Endothelial cell of umbilical vein (primary cell): ENCODE measurements at regions not wholly inside any gene's neighbourhood (a gene's known extent, or its start where the extent isn't known, plus 50 kb on each side); places are given as distances from the start of the nearest gene placed in this dataset.

Experiments used
- BruUV-seq: library from RNA; stranded (reverse); fragments of 400-500 nt; replicated peaks from 2 replicates; lab custom pipeline; 2021; lab: Mats Ljungman, UMichigan
- CTCF ChIA-PET: fragments of 300-600, 350-600 bp; sonication (Branson Sonifier 250); formaldehyde crosslinking; loops from one replicate; lab custom pipeline; 2021; ENCODE audit warnings: antibody characterized with exemption, inconsistent platforms; lab: Charles Lee
- POLR2A ChIA-PET: fragments of 300-600, 350-600 bp; sonication (Branson Sonifier 250); formaldehyde crosslinking; loops from one replicate; lab custom pipeline; 2021; ENCODE audit warnings: antibody characterized with exemption, inconsistent platforms; lab: Charles Lee
- DNase-seq: peaks from one replicate; pipeline ENCODE4 v3.0.0-alpha.2; 2011; ENCODE audit warnings: low read depth, low spot score
- FAIRE-seq: peaks from 2 replicates; lab custom pipeline; 2011; peaks lifted over from hg19 to GRCh38; lab: Jason Lieb, UNC
- H2AFZ ChIP-seq: 2 replicates; pipeline ENCODE4 v1.6.0; 2012; ENCODE audit warnings: low read depth, low read length, control low read depth, inconsistent platforms
- H3K27ac ChIP-seq: 2 replicates; pipeline ENCODE4 v1.5.1; 2011; ENCODE audit warnings: low read depth, mild to moderate bottlenecking, control low read depth, low read length, moderate library complexity; ENCODE audit not compliant: insufficient read depth
- H3K27me3 ChIP-seq, 2 experiments: 2 replicates each; pipeline versions ENCODE4 v1.6.0 to v1.6.1; 2011; ENCODE audit warnings: low read length in 2 of 2, mixed read lengths in 1 of 2; ENCODE audit not compliant: control insufficient read depth in 2 of 2, insufficient read depth in 2 of 2
- H3K36me3 ChIP-seq, 2 experiments: 2 replicates in 1 of 2; 3 replicates in 1 of 2; pipeline ENCODE4 v1.5.1; 2011; ENCODE audit warnings: low read length in 2 of 2, mild to moderate bottlenecking in 1 of 2, moderate library complexity in 1 of 2; ENCODE audit not compliant: control insufficient read depth in 2 of 2, insufficient read depth in 2 of 2; ENCODE audit errors: extremely low read depth in 1 of 2
- H3K4me1 ChIP-seq: 3 replicates; pipeline ENCODE4 v1.5.1; 2011; ENCODE audit warnings: mild to moderate bottlenecking, low read length; ENCODE audit not compliant: control insufficient read depth, insufficient read depth; ENCODE audit errors: extremely low read depth
- H3K4me2 ChIP-seq: 2 replicates; pipeline ENCODE4 v1.6.1; 2011; ENCODE audit warnings: low read length, control low read depth, mixed read lengths; ENCODE audit not compliant: insufficient read depth
- H3K4me3 ChIP-seq, 3 experiments: fragments of 200-600 bp in 1 of 3; sonication (generic), shearing (Covaris generic) in 1 of 3; replicated peaks in 1 of 3; 2 replicates each; pipeline ENCODE4 v1.5.1; 2011 to 2016; ENCODE audit warnings: control low read depth in 3 of 3, low read length in 3 of 3, mild to moderate bottlenecking in 2 of 3, inconsistent platforms in 1 of 3, low read depth in 1 of 3, moderate library complexity in 1 of 3; ENCODE audit not compliant: insufficient read depth in 1 of 3
- H3K79me2 ChIP-seq: 2 replicates; pipeline ENCODE4 v1.6.0; 2012; ENCODE audit warnings: low read length, inconsistent platforms; ENCODE audit not compliant: control insufficient read depth, insufficient read depth
- H3K9ac ChIP-seq: replicated peaks from 2 replicates; pipeline ENCODE3; 2011; ENCODE audit warnings: low read length, control low read depth; ENCODE audit not compliant: insufficient read depth; ENCODE audit errors: extremely low read depth
- H3K9me1 ChIP-seq: replicated peaks from 3 replicates; pipeline ENCODE4 v1.6.0; 2011; ENCODE audit warnings: mild to moderate bottlenecking, low read length; ENCODE audit not compliant: control insufficient read depth, insufficient read depth; ENCODE audit errors: extremely low read depth
- H3K9me3 ChIP-seq: replicated peaks from 2 replicates; pipeline ENCODE4 v1.5.1; 2012; ENCODE audit warnings: low read length, inconsistent platforms; ENCODE audit not compliant: control insufficient read depth, insufficient read depth
- H4K20me1 ChIP-seq: replicated peaks from 2 replicates; pipeline ENCODE3; 2011; ENCODE audit warnings: mild to moderate bottlenecking, low read length; ENCODE audit not compliant: control insufficient read depth, insufficient read depth; ENCODE audit errors: extremely low read depth
- CTCF ChIP-seq, 2 donors: IDR thresholded peaks; 1 replicate in 1 of 2; 2 replicates in 1 of 2; pipeline ENCODE4 v1.5.1; 2011; ENCODE audit warnings: low read length in 2 of 2, mild to moderate bottlenecking in 2 of 2, moderate library complexity in 2 of 2, control low read depth in 1 of 2, inconsistent platforms in 1 of 2, low read depth in 1 of 2; ENCODE audit not compliant: insufficient read depth in 1 of 2; ENCODE audit errors: extremely low read depth in 1 of 2
- EZH2 ChIP-seq: IDR thresholded peaks from 2 replicates; pipeline ENCODE4 v1.6.1; 2012; ENCODE audit warnings: borderline replicate concordance, low read depth, mild to moderate bottlenecking, moderate library complexity, low read length, inconsistent platforms; ENCODE audit not compliant: severe bottlenecking
- FOS ChIP-seq: IDR thresholded peaks from 2 replicates; pipeline ENCODE4 v1.6.1; 2011; ENCODE audit warnings: mild to moderate bottlenecking, low read length, moderate library complexity, borderline replicate concordance; ENCODE audit not compliant: insufficient read depth
- GATA2 ChIP-seq: IDR thresholded peaks from 2 replicates; pipeline ENCODE4 v1.7.0; 2011; ENCODE audit warnings: low read depth, mild to moderate bottlenecking, moderate library complexity, mixed read lengths, low read length; ENCODE audit not compliant: insufficient read length, insufficient read depth
- JUN ChIP-seq: IDR thresholded peaks from 2 replicates; pipeline ENCODE4 v1.6.1; 2011; ENCODE audit warnings: borderline replicate concordance, low read depth; ENCODE audit not compliant: insufficient read length, insufficient read depth
- MAX ChIP-seq: IDR thresholded peaks from 2 replicates; pipeline ENCODE4 v1.6.1; 2011; ENCODE audit not compliant: insufficient read depth, insufficient read length
- MYC ChIP-seq: IDR thresholded peaks from one replicate; pipeline ENCODE4 v1.6.1; 2011; ENCODE audit warnings: mild to moderate bottlenecking, low read depth, low read length
- POLR2A ChIP-seq: IDR thresholded peaks from 2 replicates; pipeline ENCODE4 v1.6.1; 2012; ENCODE audit warnings: low read depth, mild to moderate bottlenecking, control low read depth, low read length
- POLR2AphosphoS5 ChIP-seq: IDR thresholded peaks from 2 replicates; pipeline ENCODE4 v1.6.1; 2012; ENCODE audit warnings: low read depth, mild to moderate bottlenecking, control low read depth, low read length, moderate library complexity; ENCODE audit not compliant: insufficient read depth
- dilution Hi-C: fragments of 300-500 bp; cut with MboI; formaldehyde crosslinking; loops from one replicate; pipeline ENCODE4 v1.15.0; 2019; ENCODE audit warnings: low sequenced_read_pairs; ENCODE audit not compliant: extremely low pct_ligation_motif_present
- intact Hi-C: fragments of 100-400 bp; cut with micrococcal nuclease; formaldehyde crosslinking; loops from one replicate; pipeline ENCODE4 v1.10.0; 2022

GRCh38 chr12:92537290-92537960 is 165.4 kb upstream of the PLEKHG7 start:
- CTCF ChIA-PET: no interaction called here
- intact Hi-C loops: no loop called here

GRCh38 chr12:92535961-92536360 is 166.8 kb upstream of the PLEKHG7 start:
- H4K20me1 ChIP-seq: no peaks in the 10 kb centered on the region
- no peaks in the 10 kb centered on the region for H3K9me1 ChIP-seq
- dilution Hi-C loops: no loop called here
- no TSS peak for BruUV-seq
- no peak overlapping the region for H3K9ac ChIP-seq
- no peak overlapping the region for H3K27ac ChIP-seq
- peaks cover 20% of the 10 kb centered on the region for H3K4me1 ChIP-seq
- H3K79me2 ChIP-seq: no peaks in the 10 kb centered on the region
- no peak overlapping the region for H3K4me3 ChIP-seq
- H3K36me3 ChIP-seq: no peaks in the 10 kb centered on the region
- ChIA-PET CTCF (no interaction called here), POLR2A (no interaction called here)
- H2AFZ ChIP-seq: no peak overlapping the region
- intact Hi-C loops: no loop called here
- no peak overlapping the region for H3K4me2 ChIP-seq
- no peaks in the 10 kb centered on the region for H3K27me3 ChIP-seq
- no peak for FAIRE-seq
- TF ChIP-seq EZH2 (no peak), MYC (no peak), CTCF (IDR thresholded peaks at IDR 0.05; ENCODE audit: extremely low read depth in 1 of 2, insufficient read depth in 1 of 2, low read depth in 1 of 2, low read length in 2 of 2) (no peak), POLR2A (no peak), JUN (no peak), GATA2 (no peak), FOS (no peak), POLR2AphosphoS5 (no peak), MAX (no peak)
- DNase-seq: no peak
- H3K9me3 ChIP-seq: no peaks in the 10 kb centered on the region

More at GRCh38 chr12:92537290-92537960, 165.4 kb upstream of the PLEKHG7 start:
- TF ChIP-seq FOS (no peak), POLR2AphosphoS5 (no peak), GATA2 (no peak), EZH2 (no peak)
- dilution Hi-C loops: no loop called here
- BruUV-seq: no TSS peak
- H3K9ac ChIP-seq: no peak overlapping the region
- FAIRE-seq (no peak), DNase-seq (no peak)
- POLR2A ChIA-PET: interaction anchor here (0.6 kb wide), 1 partner anchor 392 kb away, joined by 4 read pairs; the partner anchor contains the start of gene BTG1
- H4K20me1 ChIP-seq: no peaks in the 10 kb centered on the region
- H3K9me3 ChIP-seq: no peaks in the 10 kb centered on the region
- no peak overlapping the region for H3K27ac ChIP-seq
- H3K36me3 ChIP-seq: no peaks in the 10 kb centered on the region
- no peaks in the 10 kb centered on the region for H3K27me3 ChIP-seq
- H3K4me1 ChIP-seq: peaks cover 20% of the 10 kb centered on the region
- H3K4me2 ChIP-seq: no peak overlapping the region
- H2AFZ ChIP-seq: no peak overlapping the region
- no peaks in the 10 kb centered on the region for H3K9me1 ChIP-seq
- no peaks in the 10 kb centered on the region for H3K79me2 ChIP-seq
- H3K4me3 ChIP-seq: no peak overlapping the region
